CD14-positive monocyte (primary cell): ENCODE measurements at regions not wholly inside any gene's neighbourhood (a gene's known extent, or its start where the extent isn't known, plus 50 kb on each side); places are given as distances from the start of the nearest gene placed in this dataset.

ENCODE experiments used
- DNase-seq, 3 donors: peaks; one replicate each; pipeline ENCODE4 v3.0.0-alpha.2; 2011 to 2022
- H2AFZ ChIP-seq: 2 replicates; pipeline ENCODE4 v1.6.0; 2012; ENCODE audit warnings: mild to moderate bottlenecking, low read depth, low read length, inconsistent platforms; ENCODE audit not compliant: insufficient read depth, poor library complexity, severe bottlenecking
- H3K27ac ChIP-seq, 2 donors: 1 replicate in 1 of 2; 2 replicates in 1 of 2; pipeline ENCODE4 v1.5.1; 2012 to 2013; ENCODE audit warnings: low read length in 2 of 2, control low read depth in 1 of 2, inconsistent platforms in 1 of 2, low read depth in 1 of 2, mild to moderate bottlenecking in 1 of 2
- H3K27me3 ChIP-seq, 2 donors: one replicate each; pipeline versions ENCODE4 v1.6.0 to v1.6.1; 2011 to 2013; ENCODE audit warnings: low read length in 2 of 2; ENCODE audit not compliant: control insufficient read depth in 2 of 2, insufficient read depth in 2 of 2
- H3K36me3 ChIP-seq, 2 donors: replicated peaks in 1 of 2; 1 replicate in 1 of 2; 2 replicates in 1 of 2; pipeline versions ENCODE4 v1.5.1 to v1.6.1; 2012 to 2013; ENCODE audit warnings: low read length in 2 of 2, control low read depth in 1 of 2, inconsistent platforms in 1 of 2, mild to moderate bottlenecking in 1 of 2; ENCODE audit not compliant: insufficient read depth in 2 of 2, control insufficient read depth in 1 of 2
- H3K4me1 ChIP-seq, 2 donors: 1 replicate in 1 of 2; 2 replicates in 1 of 2; pipeline versions ENCODE4 v1.5.1 to v1.6.1; 2012 to 2013; ENCODE audit warnings: low read length in 2 of 2, control low read depth in 1 of 2, inconsistent platforms in 1 of 2, mild to moderate bottlenecking in 1 of 2, moderate library complexity in 1 of 2; ENCODE audit not compliant: insufficient read depth in 2 of 2, control insufficient read depth in 1 of 2
- H3K4me2 ChIP-seq: replicated peaks from 2 replicates; pipeline ENCODE3; 2012; ENCODE audit warnings: low read length, moderate library complexity, mild to moderate bottlenecking; ENCODE audit not compliant: poor library complexity, severe bottlenecking; ENCODE audit errors: extremely low read depth
- H3K4me3 ChIP-seq, 3 experiments: fragments of 200-600 bp in 1 of 3; sonication (generic) in 1 of 3; replicated peaks in 1 of 3; 1 replicate in 2 of 3; 2 replicates in 1 of 3; pipeline ENCODE4 v1.5.1; 2011 to 2013; ENCODE audit warnings: low read length in 3 of 3, mild to moderate bottlenecking in 3 of 3, control low read depth in 2 of 3, low read depth in 2 of 3, inconsistent platforms in 1 of 3, moderate library complexity in 1 of 3
- H3K79me2 ChIP-seq: 2 replicates; pipeline ENCODE4 v1.6.0; 2012; ENCODE audit warnings: mild to moderate bottlenecking, control low read depth, inconsistent platforms, low read length, moderate library complexity; ENCODE audit not compliant: insufficient read depth
- H3K9ac ChIP-seq: 2 replicates; pipeline ENCODE4 v1.6.0; 2017; ENCODE audit warnings: low read length, mild to moderate bottlenecking; ENCODE audit not compliant: insufficient read depth, poor library complexity, severe bottlenecking
- H3K9me3 ChIP-seq, 2 donors: replicated peaks in 1 of 2; 1 replicate in 1 of 2; 2 replicates in 1 of 2; pipeline versions ENCODE4 v1.5.1 to v1.6.1; 2012 to 2013; ENCODE audit warnings: low read length in 2 of 2, control low read depth in 1 of 2; ENCODE audit not compliant: control insufficient read depth in 1 of 2, insufficient read depth in 1 of 2
- H4K20me1 ChIP-seq: 2 replicates; pipeline ENCODE4 v1.6.0; 2012; ENCODE audit warnings: mild to moderate bottlenecking, low read length, control low read depth, moderate library complexity; ENCODE audit not compliant: insufficient read depth
- H3K27ac Mint-ChIP-seq, 7 donors: one replicate each; pipeline ENCODE4 v1.8.0; 2020; ENCODE audit warnings: mild to moderate bottlenecking in 7 of 7, mixed read lengths in 7 of 7, moderate library complexity in 6 of 7, inconsistent platforms in 2 of 7
- H3K27me3 Mint-ChIP-seq, 3 donors: one replicate each; pipeline ENCODE4 v1.8.0; 2021 to 2022; ENCODE audit warnings: low read depth in 3 of 3, mild to moderate bottlenecking in 3 of 3, mixed read lengths in 3 of 3, moderate library complexity in 3 of 3, inconsistent platforms in 1 of 3
- H3K36me3 Mint-ChIP-seq, 2 donors: one replicate each; pipeline ENCODE4 v1.8.0; 2020; ENCODE audit warnings: mixed read lengths in 2 of 2, inconsistent platforms in 1 of 2, mild to moderate bottlenecking in 1 of 2
- H3K4me1 Mint-ChIP-seq: one replicate; pipeline ENCODE4 v1.8.0; 2020; ENCODE audit warnings: mild to moderate bottlenecking, mixed read lengths
- H3K4me3 Mint-ChIP-seq, 2 donors: one replicate each; pipeline ENCODE4 v1.8.0; 2020; ENCODE audit warnings: mild to moderate bottlenecking in 2 of 2, mixed read lengths in 2 of 2, moderate library complexity in 1 of 2
- H3K9me3 Mint-ChIP-seq, 7 donors: one replicate each; pipeline ENCODE4 v1.8.0; 2020 to 2022; ENCODE audit warnings: mixed read lengths in 7 of 7, mild to moderate bottlenecking in 6 of 7, moderate library complexity in 6 of 7, inconsistent platforms in 2 of 7
- CTCF ChIP-seq: fragments of 200-600 bp; IDR thresholded peaks from one replicate; pipeline ENCODE4 v1.8.0; 2022; ENCODE audit warnings: antibody characterized with exemption, mild to moderate bottlenecking
- WGBS: methylation state at CpG from one replicate; pipeline ENCODE4 v1.1.5; 2013; ENCODE audit warnings: missing lambda C conversion rate; ENCODE audit not compliant: insufficient coverage; 5-methylcytosine and 5-hydroxymethylcytosine counted together
- intact Hi-C, 2 donors: fragments of 100-400 bp; cut with micrococcal nuclease; formaldehyde crosslinking; loops; one replicate each; pipeline versions ENCODE4 v1.15.0 to v1.15.1; 2023

GRCh38 chr18:41553716-41554115 lies 401.3 kb upstream of the PIK3C3 start:
- no peak overlapping the region for H3K9ac ChIP-seq
- intact Hi-C loops: no loop called here
- no peaks in the 10 kb centered on the region for H3K79me2 ChIP-seq
- Mint-ChIP-seq H3K27ac (no peak overlapping the region), H3K36me3 (no peaks in the 10 kb centered on the region), H3K9me3 (peaks cover 0 to 1% (median 0%) of the 10 kb centered on the region in 7 donors), H3K4me1 (no peaks in the 10 kb centered on the region), H3K27me3 (peaks cover 0 to 3% (median 1%) of the 10 kb centered on the region in 3 donors), H3K4me3 (no peak overlapping the region)
- H3K9me3 ChIP-seq: no peaks in the 10 kb centered on the region
- 100% methylated on average over 1 of the region's 6 CpGs for WGBS
- no peak overlapping the region for H3K4me3 ChIP-seq
- no peaks in the 10 kb centered on the region for H3K36me3 ChIP-seq
- no peak for DNase-seq
- TF ChIP-seq CTCF: no peak
- no peaks in the 10 kb centered on the region for H3K4me1 ChIP-seq
- H2AFZ ChIP-seq: no peak overlapping the region
- H3K27ac ChIP-seq: no peak overlapping the region
- no peaks in the 10 kb centered on the region for H3K27me3 ChIP-seq
- H4K20me1 ChIP-seq: no peaks in the 10 kb centered on the region
- H3K4me2 ChIP-seq: no peak overlapping the region

GRCh38 chr18:41548521-41549260 lies 406.3 kb upstream of the PIK3C3 start:
- Histone ChIP-seq H3K9ac (no peak overlapping the region), H3K27me3 (no peaks in the 10 kb centered on the region), H3K4me3 (no peak overlapping the region), H4K20me1 (no peaks in the 10 kb centered on the region), H2AFZ (no peak overlapping the region), H3K4me2 (no peak overlapping the region), H3K27ac (no peak overlapping the region), H3K36me3 (no peaks in the 10 kb centered on the region), H3K79me2 (no peaks in the 10 kb centered on the region), H3K4me1 (no peaks in the 10 kb centered on the region), H3K9me3 (no peaks in the 10 kb centered on the region)
- Mint-ChIP-seq H3K27ac (no peak overlapping the region), H3K9me3 (peaks cover 0 to 1% (median 0%) of the 10 kb centered on the region in 7 donors), H3K4me1 (no peaks in the 10 kb centered on the region), H3K36me3 (no peaks in the 10 kb centered on the region), H3K27me3 (peaks cover 0 to 3% (median 1%) of the 10 kb centered on the region in 3 donors), H3K4me3 (no peak overlapping the region)
- 75% methylated on average over 3 of the region's 9 CpGs for WGBS
- no peak for DNase-seq
- TF ChIP-seq CTCF: no peak
- intact Hi-C loops: no loop called here
